WTC11 (cell line): ENCODE measurements at regions not wholly inside any gene's neighbourhood (a gene's known extent, or its start where the extent isn't known, plus 50 kb on each side); places are given as distances from the start of the nearest gene placed in this dataset.

Source experiments
- ATAC-seq: fragments of 200-7000 bp; cut with Tn5 transposase; 2 replicates; pipeline ENCODE4 v1.10.0; 2021; ENCODE audit warnings: mild to moderate bottlenecking, moderate library complexity
- CTCF ChIA-PET: fragments of 300-600 bp; sonication (Branson Sonifier 250); formaldehyde crosslinking; loops from one replicate; lab custom pipeline; 2021; ENCODE audit warnings: antibody characterized with exemption; lab: Charles Lee
- POLR2A ChIA-PET: fragments of 350-600 bp; sonication (Branson Sonifier 250); formaldehyde crosslinking; loops from one replicate; lab custom pipeline; 2021; ENCODE audit warnings: antibody characterized with exemption; lab: Charles Lee
- DNase-seq: peaks from one replicate; pipeline ENCODE4 v3.0.0; 2021; ENCODE audit warnings: low spot score
- H3K27ac Mint-ChIP-seq: 2 replicates; pipeline ENCODE4 v1.8.0; 2021; ENCODE audit warnings: mixed read lengths
- H3K27me3 Mint-ChIP-seq: 2 replicates; pipeline ENCODE4 v1.8.0; 2021; ENCODE audit warnings: low read depth, mild to moderate bottlenecking, moderate library complexity, mixed read lengths
- H3K36me3 Mint-ChIP-seq: 2 replicates; pipeline ENCODE4 v1.8.0; 2021; ENCODE audit warnings: mixed read lengths
- H3K4me1 Mint-ChIP-seq: 2 replicates; pipeline ENCODE4 v1.8.0; 2022; ENCODE audit warnings: mixed read lengths
- H3K4me3 Mint-ChIP-seq: 2 replicates; pipeline ENCODE4 v1.8.0; 2021; ENCODE audit warnings: mild to moderate bottlenecking, moderate library complexity, mixed read lengths
- H3K9me3 Mint-ChIP-seq: 2 replicates; pipeline ENCODE4 v1.8.0; 2021; ENCODE audit warnings: mixed read lengths
- CBFB ChIP-seq: sonication (generic); formaldehyde crosslinking; IDR thresholded peaks from 2 replicates; pipeline ENCODE4 v1.8.1; 2022; ENCODE audit warnings: mild to moderate bottlenecking, low read depth, missing genetic modification reagents
- ELF4 ChIP-seq: sonication (generic); formaldehyde crosslinking; IDR thresholded peaks from 2 replicates; pipeline ENCODE4 v1.8.1; 2022; ENCODE audit warnings: low read depth, mild to moderate bottlenecking, moderate library complexity, missing genetic modification reagents
- JAZF1 ChIP-seq: fragments of 250-450 bp; sonication (Bioruptor Pico); IDR thresholded peaks from 2 replicates; pipeline ENCODE4 v1.9.0; 2021; ENCODE audit warnings: moderate library complexity, mild to moderate bottlenecking, inconsistent platforms
- NFATC4 ChIP-seq: fragments of 250-450 bp; sonication (Bioruptor Pico); IDR thresholded peaks from 2 replicates; pipeline ENCODE4 v1.9.0; 2021; ENCODE audit warnings: mild to moderate bottlenecking
- PRRX2 ChIP-seq: fragments of 250-450 bp; sonication (Bioruptor Pico); IDR thresholded peaks from 2 replicates; pipeline ENCODE4 v1.8.0; 2021; ENCODE audit warnings: mild to moderate bottlenecking
- SMAD3 ChIP-seq: sonication (generic); formaldehyde crosslinking; IDR thresholded peaks from 2 replicates; pipeline ENCODE4 v1.8.0; 2022; ENCODE audit warnings: missing genetic modification reagents, mild to moderate bottlenecking, borderline replicate concordance
- TCF7 ChIP-seq: sonication (generic); formaldehyde crosslinking; IDR thresholded peaks from 2 replicates; pipeline ENCODE4 v1.8.0; 2022; ENCODE audit warnings: mild to moderate bottlenecking, low read depth, missing genetic modification reagents, moderate library complexity
- TP53 ChIP-seq: sonication (generic); formaldehyde crosslinking; IDR thresholded peaks from 2 replicates; pipeline ENCODE4 v1.8.1; 2023; ENCODE audit warnings: mild to moderate bottlenecking, missing genetic modification reagents
- ZNF317 ChIP-seq: sonication (generic); formaldehyde crosslinking; IDR thresholded peaks from 2 replicates; pipeline ENCODE4 v1.8.1; 2023; ENCODE audit warnings: low read depth, mild to moderate bottlenecking, moderate library complexity, missing genetic modification reagents, borderline replicate concordance
- ZNF416 ChIP-seq: fragments of 250-450 bp; sonication (Bioruptor Pico); IDR thresholded peaks from 2 replicates; pipeline ENCODE4 v1.9.0; 2021; ENCODE audit warnings: mild to moderate bottlenecking, inconsistent platforms
- TF ChIP-seq, protein P1 (sequence below): sonication (generic); formaldehyde crosslinking; IDR thresholded peaks from 2 replicates; pipeline ENCODE4 v1.8.1; 2022; ENCODE audit warnings: mild to moderate bottlenecking, missing genetic modification reagents, moderate library complexity, borderline replicate concordance
- TF ChIP-seq, protein P2 (sequence below): sonication (generic); formaldehyde crosslinking; IDR thresholded peaks from 2 replicates; pipeline ENCODE4 v1.8.0; 2023; ENCODE audit warnings: missing genetic modification reagents, mild to moderate bottlenecking, borderline replicate concordance
- TF ChIP-seq, protein P3 (sequence below): fragments of 250-450 bp; sonication (Bioruptor Pico); IDR thresholded peaks from 2 replicates; pipeline ENCODE4 v1.9.0; 2021; ENCODE audit warnings: moderate library complexity, mild to moderate bottlenecking, inconsistent platforms, borderline replicate concordance
- TF ChIP-seq, protein P4 (sequence below): sonication (generic); formaldehyde crosslinking; IDR thresholded peaks from 2 replicates; pipeline ENCODE4 v1.8.0; 2023; ENCODE audit warnings: missing genetic modification reagents
- TF ChIP-seq, protein P5 (sequence below): fragments of 250-450 bp; sonication (Bioruptor Pico); conservative IDR thresholded peaks from 2 replicates; pipeline ENCODE4 v1.9.0; 2021; ENCODE audit warnings: mild to moderate bottlenecking
- TF ChIP-seq, protein P6 (sequence below): fragments of 250-450 bp; sonication (Bioruptor Pico); IDR thresholded peaks from 2 replicates; pipeline ENCODE4 v1.9.0; 2021; ENCODE audit warnings: mild to moderate bottlenecking
- TF ChIP-seq, protein P7 (sequence below): sonication (generic); formaldehyde crosslinking; conservative IDR thresholded peaks from 2 replicates; pipeline ENCODE4 v1.8.1; 2023; ENCODE audit warnings: mild to moderate bottlenecking, low read depth, missing genetic modification reagents, moderate library complexity

DNA sequence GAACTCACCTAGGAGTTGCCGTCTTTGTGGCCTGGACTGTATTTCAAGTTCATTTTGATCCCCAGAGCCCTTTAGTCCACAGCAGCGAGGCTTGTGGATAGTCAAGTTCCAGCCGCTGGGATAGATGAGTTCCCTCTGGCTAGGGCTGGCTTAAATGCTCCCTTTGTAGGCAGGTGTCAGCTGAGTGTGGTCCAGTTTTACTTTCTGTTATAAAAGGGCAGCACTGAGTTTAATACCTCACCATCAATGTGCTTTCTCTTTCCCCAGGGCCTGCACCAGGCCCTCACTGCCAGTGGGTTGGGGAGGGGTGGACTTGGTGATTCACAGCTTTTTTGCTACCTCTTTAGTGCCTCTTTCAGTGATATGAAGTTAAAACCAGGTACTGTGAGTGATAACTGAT is 188.2 kb downstream of the SLCO4C1 start:
- H3K36me3 Mint-ChIP-seq = no peaks in the 10 kb centered on the region; the same call in 1 of the 2 replicates
- peaks cover 10% of the 10 kb centered on the region for H3K9me3 Mint-ChIP-seq
- no peak overlapping the region for H3K27ac Mint-ChIP-seq

DNA sequence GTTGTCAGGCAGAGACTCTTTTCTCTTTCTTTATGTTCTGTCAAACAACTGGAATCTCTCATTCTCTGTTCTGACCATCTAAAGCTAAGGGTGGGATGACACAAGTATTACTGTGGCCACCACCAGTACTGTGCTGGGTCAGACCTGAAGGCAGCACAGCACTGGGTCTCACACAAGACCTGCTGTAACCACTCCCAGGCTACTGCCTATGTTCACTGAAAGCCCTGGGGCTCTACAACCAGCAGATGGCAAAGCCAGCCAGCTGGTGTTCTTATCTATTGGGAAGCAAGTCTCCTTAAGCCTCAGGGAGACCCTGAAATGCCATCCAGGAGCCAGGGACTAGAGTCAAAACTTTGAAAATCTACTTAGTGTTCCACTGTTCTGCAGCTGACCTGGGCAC is 189.5 kb downstream of the SLCO4C1 start:
- Mint-ChIP-seq H3K9me3 (peaks cover 5% of the 10 kb centered on the region), H3K27ac (no peak overlapping the region), H3K4me1 (no peaks in the 10 kb centered on the region), H3K4me3 (no peak overlapping the region), H3K36me3 (no peaks in the 10 kb centered on the region; the same call in 1 of the 2 replicates), H3K27me3 (no peaks in the 10 kb centered on the region)
- DNase-seq = no peak
- CTCF ChIA-PET = no interaction called here
- ATAC-seq = no peak
- POLR2A ChIA-PET = no interaction called here
- TF ChIP-seq, protein P1, sequence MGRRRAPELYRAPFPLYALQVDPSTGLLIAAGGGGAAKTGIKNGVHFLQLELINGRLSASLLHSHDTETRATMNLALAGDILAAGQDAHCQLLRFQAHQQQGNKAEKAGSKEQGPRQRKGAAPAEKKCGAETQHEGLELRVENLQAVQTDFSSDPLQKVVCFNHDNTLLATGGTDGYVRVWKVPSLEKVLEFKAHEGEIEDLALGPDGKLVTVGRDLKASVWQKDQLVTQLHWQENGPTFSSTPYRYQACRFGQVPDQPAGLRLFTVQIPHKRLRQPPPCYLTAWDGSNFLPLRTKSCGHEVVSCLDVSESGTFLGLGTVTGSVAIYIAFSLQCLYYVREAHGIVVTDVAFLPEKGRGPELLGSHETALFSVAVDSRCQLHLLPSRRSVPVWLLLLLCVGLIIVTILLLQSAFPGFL (CRISPR knock-in tag) = no peak
- no peak for TF ChIP-seq ZNF416
- TF ChIP-seq JAZF1 (CRISPR knock-in tag) = no peak
- TF ChIP-seq TCF7 (CRISPR knock-in tag) = no peak
- TF ChIP-seq, protein P2, sequence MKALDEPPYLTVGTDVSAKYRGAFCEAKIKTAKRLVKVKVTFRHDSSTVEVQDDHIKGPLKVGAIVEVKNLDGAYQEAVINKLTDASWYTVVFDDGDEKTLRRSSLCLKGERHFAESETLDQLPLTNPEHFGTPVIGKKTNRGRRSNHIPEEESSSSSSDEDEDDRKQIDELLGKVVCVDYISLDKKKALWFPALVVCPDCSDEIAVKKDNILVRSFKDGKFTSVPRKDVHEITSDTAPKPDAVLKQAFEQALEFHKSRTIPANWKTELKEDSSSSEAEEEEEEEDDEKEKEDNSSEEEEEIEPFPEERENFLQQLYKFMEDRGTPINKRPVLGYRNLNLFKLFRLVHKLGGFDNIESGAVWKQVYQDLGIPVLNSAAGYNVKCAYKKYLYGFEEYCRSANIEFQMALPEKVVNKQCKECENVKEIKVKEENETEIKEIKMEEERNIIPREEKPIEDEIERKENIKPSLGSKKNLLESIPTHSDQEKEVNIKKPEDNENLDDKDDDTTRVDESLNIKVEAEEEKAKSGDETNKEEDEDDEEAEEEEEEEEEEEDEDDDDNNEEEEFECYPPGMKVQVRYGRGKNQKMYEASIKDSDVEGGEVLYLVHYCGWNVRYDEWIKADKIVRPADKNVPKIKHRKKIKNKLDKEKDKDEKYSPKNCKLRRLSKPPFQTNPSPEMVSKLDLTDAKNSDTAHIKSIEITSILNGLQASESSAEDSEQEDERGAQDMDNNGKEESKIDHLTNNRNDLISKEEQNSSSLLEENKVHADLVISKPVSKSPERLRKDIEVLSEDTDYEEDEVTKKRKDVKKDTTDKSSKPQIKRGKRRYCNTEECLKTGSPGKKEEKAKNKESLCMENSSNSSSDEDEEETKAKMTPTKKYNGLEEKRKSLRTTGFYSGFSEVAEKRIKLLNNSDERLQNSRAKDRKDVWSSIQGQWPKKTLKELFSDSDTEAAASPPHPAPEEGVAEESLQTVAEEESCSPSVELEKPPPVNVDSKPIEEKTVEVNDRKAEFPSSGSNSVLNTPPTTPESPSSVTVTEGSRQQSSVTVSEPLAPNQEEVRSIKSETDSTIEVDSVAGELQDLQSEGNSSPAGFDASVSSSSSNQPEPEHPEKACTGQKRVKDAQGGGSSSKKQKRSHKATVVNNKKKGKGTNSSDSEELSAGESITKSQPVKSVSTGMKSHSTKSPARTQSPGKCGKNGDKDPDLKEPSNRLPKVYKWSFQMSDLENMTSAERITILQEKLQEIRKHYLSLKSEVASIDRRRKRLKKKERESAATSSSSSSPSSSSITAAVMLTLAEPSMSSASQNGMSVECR (CRISPR knock-in tag) = no peak
- no peak for TF ChIP-seq SMAD3
- TF ChIP-seq, protein P3, sequence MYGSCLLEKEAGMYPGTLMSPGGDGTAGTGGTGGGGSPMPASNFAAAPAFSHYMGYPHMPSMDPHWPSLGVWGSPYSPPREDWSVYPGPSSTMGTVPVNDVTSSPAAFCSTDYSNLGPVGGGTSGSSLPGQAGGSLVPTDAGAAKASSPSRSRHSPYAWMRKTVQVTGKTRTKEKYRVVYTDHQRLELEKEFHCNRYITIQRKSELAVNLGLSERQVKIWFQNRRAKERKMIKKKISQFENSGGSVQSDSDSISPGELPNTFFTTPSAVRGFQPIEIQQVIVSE (CRISPR knock-in tag) = no peak
- no peak for TF ChIP-seq CBFB
- TF ChIP-seq, protein P4, sequence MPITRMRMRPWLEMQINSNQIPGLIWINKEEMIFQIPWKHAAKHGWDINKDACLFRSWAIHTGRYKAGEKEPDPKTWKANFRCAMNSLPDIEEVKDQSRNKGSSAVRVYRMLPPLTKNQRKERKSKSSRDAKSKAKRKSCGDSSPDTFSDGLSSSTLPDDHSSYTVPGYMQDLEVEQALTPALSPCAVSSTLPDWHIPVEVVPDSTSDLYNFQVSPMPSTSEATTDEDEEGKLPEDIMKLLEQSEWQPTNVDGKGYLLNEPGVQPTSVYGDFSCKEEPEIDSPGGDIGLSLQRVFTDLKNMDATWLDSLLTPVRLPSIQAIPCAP (CRISPR knock-in tag) = no peak

More for the DNA sequence above, 188.2 kb downstream of the SLCO4C1 start:
- POLR2A ChIA-PET = no interaction called here
- H3K4me3 Mint-ChIP-seq = no peak overlapping the region
- CTCF ChIA-PET = no interaction called here
- no peaks in the 10 kb centered on the region; the same call in 1 of the 2 replicates for H3K27me3 Mint-ChIP-seq
- ATAC-seq (no peak), DNase-seq (no peak)
- no peaks in the 10 kb centered on the region for H3K4me1 Mint-ChIP-seq
- TF ChIP-seq ZNF317 (no peak), TP53 (CRISPR knock-in tag) (no peak), ELF4 (no peak), PRRX2 (CRISPR knock-in tag) (no peak), NFATC4 (no peak)
- TF ChIP-seq, protein P5, sequence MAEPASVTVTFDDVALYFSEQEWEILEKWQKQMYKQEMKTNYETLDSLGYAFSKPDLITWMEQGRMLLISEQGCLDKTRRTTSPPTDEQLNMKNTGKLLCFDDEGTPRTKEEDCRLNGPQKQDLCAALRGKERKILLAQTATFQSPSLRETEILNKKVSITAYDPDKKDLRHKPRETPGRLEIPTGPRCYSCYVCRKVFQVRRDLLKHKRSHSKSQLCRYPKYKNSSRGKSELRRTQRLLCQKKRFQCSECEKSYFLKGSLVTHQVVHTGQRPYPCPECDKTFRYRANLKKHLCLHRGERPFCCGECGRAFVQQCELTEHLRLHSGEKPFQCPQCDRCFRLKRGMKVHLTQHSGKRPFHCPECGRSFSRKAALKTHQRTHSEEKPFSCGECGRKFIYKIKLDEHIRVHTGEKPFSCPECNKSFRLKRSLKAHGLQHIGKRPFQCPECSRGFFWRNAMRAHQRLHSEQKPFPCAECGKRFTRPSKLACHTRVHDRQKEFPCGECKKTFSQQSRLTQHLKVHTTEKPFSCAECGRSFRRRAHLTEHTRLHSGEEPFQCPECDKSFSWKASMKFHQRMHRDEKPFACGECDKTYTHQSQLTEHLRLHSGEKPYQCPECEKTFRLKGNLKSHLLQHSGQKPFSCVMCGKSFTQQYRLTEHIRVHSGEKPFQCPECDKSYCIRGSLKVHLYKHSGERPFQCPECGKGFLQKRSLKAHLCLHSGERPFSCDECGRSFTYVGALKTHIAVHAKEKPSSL (CRISPR knock-in tag) = no peak
- TF ChIP-seq, protein P6, sequence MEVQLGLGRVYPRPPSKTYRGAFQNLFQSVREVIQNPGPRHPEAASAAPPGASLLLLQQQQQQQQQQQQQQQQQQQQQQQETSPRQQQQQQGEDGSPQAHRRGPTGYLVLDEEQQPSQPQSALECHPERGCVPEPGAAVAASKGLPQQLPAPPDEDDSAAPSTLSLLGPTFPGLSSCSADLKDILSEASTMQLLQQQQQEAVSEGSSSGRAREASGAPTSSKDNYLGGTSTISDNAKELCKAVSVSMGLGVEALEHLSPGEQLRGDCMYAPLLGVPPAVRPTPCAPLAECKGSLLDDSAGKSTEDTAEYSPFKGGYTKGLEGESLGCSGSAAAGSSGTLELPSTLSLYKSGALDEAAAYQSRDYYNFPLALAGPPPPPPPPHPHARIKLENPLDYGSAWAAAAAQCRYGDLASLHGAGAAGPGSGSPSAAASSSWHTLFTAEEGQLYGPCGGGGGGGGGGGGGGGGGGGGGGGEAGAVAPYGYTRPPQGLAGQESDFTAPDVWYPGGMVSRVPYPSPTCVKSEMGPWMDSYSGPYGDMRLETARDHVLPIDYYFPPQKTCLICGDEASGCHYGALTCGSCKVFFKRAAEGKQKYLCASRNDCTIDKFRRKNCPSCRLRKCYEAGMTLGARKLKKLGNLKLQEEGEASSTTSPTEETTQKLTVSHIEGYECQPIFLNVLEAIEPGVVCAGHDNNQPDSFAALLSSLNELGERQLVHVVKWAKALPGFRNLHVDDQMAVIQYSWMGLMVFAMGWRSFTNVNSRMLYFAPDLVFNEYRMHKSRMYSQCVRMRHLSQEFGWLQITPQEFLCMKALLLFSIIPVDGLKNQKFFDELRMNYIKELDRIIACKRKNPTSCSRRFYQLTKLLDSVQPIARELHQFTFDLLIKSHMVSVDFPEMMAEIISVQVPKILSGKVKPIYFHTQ = no peak
- TF ChIP-seq, protein P7, sequence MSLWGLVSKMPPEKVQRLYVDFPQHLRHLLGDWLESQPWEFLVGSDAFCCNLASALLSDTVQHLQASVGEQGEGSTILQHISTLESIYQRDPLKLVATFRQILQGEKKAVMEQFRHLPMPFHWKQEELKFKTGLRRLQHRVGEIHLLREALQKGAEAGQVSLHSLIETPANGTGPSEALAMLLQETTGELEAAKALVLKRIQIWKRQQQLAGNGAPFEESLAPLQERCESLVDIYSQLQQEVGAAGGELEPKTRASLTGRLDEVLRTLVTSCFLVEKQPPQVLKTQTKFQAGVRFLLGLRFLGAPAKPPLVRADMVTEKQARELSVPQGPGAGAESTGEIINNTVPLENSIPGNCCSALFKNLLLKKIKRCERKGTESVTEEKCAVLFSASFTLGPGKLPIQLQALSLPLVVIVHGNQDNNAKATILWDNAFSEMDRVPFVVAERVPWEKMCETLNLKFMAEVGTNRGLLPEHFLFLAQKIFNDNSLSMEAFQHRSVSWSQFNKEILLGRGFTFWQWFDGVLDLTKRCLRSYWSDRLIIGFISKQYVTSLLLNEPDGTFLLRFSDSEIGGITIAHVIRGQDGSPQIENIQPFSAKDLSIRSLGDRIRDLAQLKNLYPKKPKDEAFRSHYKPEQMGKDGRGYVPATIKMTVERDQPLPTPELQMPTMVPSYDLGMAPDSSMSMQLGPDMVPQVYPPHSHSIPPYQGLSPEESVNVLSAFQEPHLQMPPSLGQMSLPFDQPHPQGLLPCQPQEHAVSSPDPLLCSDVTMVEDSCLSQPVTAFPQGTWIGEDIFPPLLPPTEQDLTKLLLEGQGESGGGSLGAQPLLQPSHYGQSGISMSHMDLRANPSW (CRISPR knock-in tag) = no peak
